Cardiac muscle cell (in vitro differentiated cells and primary cell): ENCODE measurements at regions not wholly inside any gene's neighbourhood (a gene's known extent, or its start where the extent isn't known, plus 50 kb on each side); places are given as distances from the start of the nearest gene placed in this dataset.
A peak's percentile ranks its signal among the peaks of the same experiment; 100 is the strongest.

Experiments used
- DNase-seq, 2 donors: peaks; one replicate each; pipeline versions ENCODE4 v3.0.0 to v3.0.0-alpha.2; 2010 to 2017; ENCODE audit warnings: low read depth in 1 of 2, low spot score in 1 of 2
- H3K27ac ChIP-seq: fragments of 200-600 bp; sonication (generic); 2 replicates; pipeline ENCODE4 v1.5.1; 2016
- H3K27me3 ChIP-seq: fragments of 200-600 bp; sonication (generic); 2 replicates; pipeline ENCODE4 v1.6.0; 2016; ENCODE audit warnings: control low read depth
- H3K36me3 ChIP-seq: fragments of 200-600 bp; sonication (generic); 2 replicates; pipeline ENCODE4 v1.5.1; 2016; ENCODE audit warnings: control low read depth
- H3K4me1 ChIP-seq: fragments of 200-600 bp; sonication (generic); 2 replicates; pipeline ENCODE4 v1.8.1; 2017; ENCODE audit warnings: low read depth, mild to moderate bottlenecking, mixed run types
- H3K4me3 ChIP-seq: fragments of 200-600 bp; sonication (generic); 2 replicates; pipeline ENCODE4 v1.5.1; 2016; ENCODE audit warnings: mild to moderate bottlenecking
- H3K9me3 ChIP-seq: fragments of 200-600 bp; sonication (generic); 2 replicates; pipeline ENCODE4 v1.5.1; 2017; ENCODE audit warnings: low read depth, mild to moderate bottlenecking, control low read depth
- TF ChIP-seq, protein P1 (sequence below): IDR thresholded peaks from 2 replicates; pipeline ENCODE4 v1.5.1; 2012; ENCODE audit warnings: low read depth, mild to moderate bottlenecking, low read length

DNA sequence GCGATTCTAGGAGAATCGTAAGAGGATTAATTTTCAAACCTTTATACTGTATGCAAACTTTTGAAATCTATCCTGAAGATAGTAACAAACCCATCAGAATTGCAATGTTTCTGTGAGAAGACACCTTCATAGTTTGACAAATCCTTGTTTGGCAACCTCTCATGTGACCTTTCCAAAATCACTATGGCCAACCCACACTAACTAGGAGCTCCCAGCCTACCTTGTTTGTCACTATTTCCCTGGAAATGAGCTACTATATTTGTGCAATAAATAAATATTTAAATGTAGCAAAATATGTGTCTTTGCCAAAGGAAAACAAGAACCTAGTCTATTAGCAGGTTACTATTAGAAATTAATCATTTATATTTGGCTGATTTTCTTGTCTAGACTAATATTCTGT, 173.7 kb downstream of the PPP1R2C start:
- no peaks in the 10 kb centered on the region for H3K4me1 ChIP-seq
- H3K27ac ChIP-seq, result no peak overlapping the region
- H3K36me3 ChIP-seq, result no peaks in the 10 kb centered on the region
- H3K4me3 ChIP-seq, result no peak overlapping the region
- H3K9me3 ChIP-seq, result no peaks in the 10 kb centered on the region
- no peak for DNase-seq
- TF ChIP-seq, protein P1, sequence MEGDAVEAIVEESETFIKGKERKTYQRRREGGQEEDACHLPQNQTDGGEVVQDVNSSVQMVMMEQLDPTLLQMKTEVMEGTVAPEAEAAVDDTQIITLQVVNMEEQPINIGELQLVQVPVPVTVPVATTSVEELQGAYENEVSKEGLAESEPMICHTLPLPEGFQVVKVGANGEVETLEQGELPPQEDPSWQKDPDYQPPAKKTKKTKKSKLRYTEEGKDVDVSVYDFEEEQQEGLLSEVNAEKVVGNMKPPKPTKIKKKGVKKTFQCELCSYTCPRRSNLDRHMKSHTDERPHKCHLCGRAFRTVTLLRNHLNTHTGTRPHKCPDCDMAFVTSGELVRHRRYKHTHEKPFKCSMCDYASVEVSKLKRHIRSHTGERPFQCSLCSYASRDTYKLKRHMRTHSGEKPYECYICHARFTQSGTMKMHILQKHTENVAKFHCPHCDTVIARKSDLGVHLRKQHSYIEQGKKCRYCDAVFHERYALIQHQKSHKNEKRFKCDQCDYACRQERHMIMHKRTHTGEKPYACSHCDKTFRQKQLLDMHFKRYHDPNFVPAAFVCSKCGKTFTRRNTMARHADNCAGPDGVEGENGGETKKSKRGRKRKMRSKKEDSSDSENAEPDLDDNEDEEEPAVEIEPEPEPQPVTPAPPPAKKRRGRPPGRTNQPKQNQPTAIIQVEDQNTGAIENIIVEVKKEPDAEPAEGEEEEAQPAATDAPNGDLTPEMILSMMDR, result no peak
- no peaks in the 10 kb centered on the region for H3K27me3 ChIP-seq

- H3K4me3 ChIP-seq, result no peak overlapping the region
These were observed 174.9 kb downstream of the PPP1R2C start for GRCh38 chrX:42603016-42603415.

GRCh38 chrX:42602566-42602965, 175.4 kb downstream of the PPP1R2C start:
- Histone ChIP-seq H3K27ac (no peak overlapping the region), H3K27me3 (no peaks in the 10 kb centered on the region), H3K9me3 (no peaks in the 10 kb centered on the region), H3K4me3 (no peak overlapping the region), H3K4me1 (no peaks in the 10 kb centered on the region), H3K36me3 (no peaks in the 10 kb centered on the region)
- TF ChIP-seq, protein P1, result no peak
- DNase-seq, result no peak

More at GRCh38 chrX:42603016-42603415, 174.9 kb downstream of the PPP1R2C start:
- Histone ChIP-seq H3K9me3 (no peaks in the 10 kb centered on the region), H3K27ac (no peak overlapping the region), H3K4me1 (no peaks in the 10 kb centered on the region), H3K36me3 (no peaks in the 10 kb centered on the region), H3K27me3 (no peaks in the 10 kb centered on the region)
- TF ChIP-seq, protein P1, result no peak
- DNase-seq, result no peak

GRCh38 chrX:42602136-42602535, 175.8 kb downstream of the PPP1R2C start:
- Histone ChIP-seq H3K9me3 (no peaks in the 10 kb centered on the region), H3K36me3 (no peaks in the 10 kb centered on the region), H3K4me1 (no peaks in the 10 kb centered on the region), H3K4me3 (no peak overlapping the region), H3K27me3 (no peaks in the 10 kb centered on the region), H3K27ac (no peak overlapping the region)
- DNase-seq, result peak in 1 of 2 donors; percentile 58
- TF ChIP-seq, protein P1, result no peak

DNA sequence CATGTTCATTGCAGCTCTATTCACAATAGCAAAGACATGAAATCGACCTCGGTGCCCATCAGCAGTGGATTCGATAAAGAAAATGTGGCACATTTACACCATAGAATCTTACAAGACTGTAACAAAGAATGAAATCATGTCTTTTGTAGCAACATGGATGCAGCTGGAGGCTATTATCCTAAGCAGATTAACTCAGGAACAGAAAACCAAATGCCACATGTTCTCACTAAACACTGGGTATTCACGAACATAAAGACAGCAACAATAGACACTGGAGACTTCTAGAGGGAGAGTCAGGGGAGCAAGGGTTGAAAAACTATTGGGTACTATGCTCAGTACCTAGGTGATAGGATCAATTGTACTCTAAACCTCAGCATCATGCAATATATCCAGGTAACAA, 180.5 kb downstream of the PPP1R2C start:
- Histone ChIP-seq H3K4me1 (no peaks in the 10 kb centered on the region), H3K27me3 (no peaks in the 10 kb centered on the region), H3K9me3 (no peaks in the 10 kb centered on the region), H3K4me3 (no peak overlapping the region), H3K27ac (no peak overlapping the region), H3K36me3 (no peaks in the 10 kb centered on the region)
- TF ChIP-seq, protein P1, result no peak
- no peak for DNase-seq
